GM12865 (cell line): ENCODE measurements at regions not wholly inside any gene's neighbourhood (a gene's known extent, or its start where the extent isn't known, plus 50 kb on each side); places are given as distances from the start of the nearest gene placed in this dataset.
A peak's percentile ranks its signal among the peaks of the same experiment; 100 is the strongest.
"Not testable (repeated sequence)": the region's sequence is repeated elsewhere in the genome, so short reads cannot be mapped to it uniquely, and the experiment has no call there.

ENCODE experiments used
- DNase-seq: peaks from one replicate; pipeline ENCODE4 v3.0.0; 2010; ENCODE audit warnings: low read depth
- H3K4me3 ChIP-seq: 2 replicates; pipeline ENCODE4 v1.5.1; 2011; ENCODE audit warnings: mild to moderate bottlenecking, low read depth, low read length, control low read depth
- TF ChIP-seq, protein P1 (sequence below): IDR thresholded peaks from 2 replicates; pipeline ENCODE4 v1.5.1; 2011; ENCODE audit warnings: low read length, control low read depth, low read depth, inconsistent platforms; ENCODE audit not compliant: insufficient read depth; ENCODE audit errors: missing control alignments

- no peak overlapping the region for H3K4me3 ChIP-seq
- peak; percentile 12 for DNase-seq
- TF ChIP-seq, protein P1, sequence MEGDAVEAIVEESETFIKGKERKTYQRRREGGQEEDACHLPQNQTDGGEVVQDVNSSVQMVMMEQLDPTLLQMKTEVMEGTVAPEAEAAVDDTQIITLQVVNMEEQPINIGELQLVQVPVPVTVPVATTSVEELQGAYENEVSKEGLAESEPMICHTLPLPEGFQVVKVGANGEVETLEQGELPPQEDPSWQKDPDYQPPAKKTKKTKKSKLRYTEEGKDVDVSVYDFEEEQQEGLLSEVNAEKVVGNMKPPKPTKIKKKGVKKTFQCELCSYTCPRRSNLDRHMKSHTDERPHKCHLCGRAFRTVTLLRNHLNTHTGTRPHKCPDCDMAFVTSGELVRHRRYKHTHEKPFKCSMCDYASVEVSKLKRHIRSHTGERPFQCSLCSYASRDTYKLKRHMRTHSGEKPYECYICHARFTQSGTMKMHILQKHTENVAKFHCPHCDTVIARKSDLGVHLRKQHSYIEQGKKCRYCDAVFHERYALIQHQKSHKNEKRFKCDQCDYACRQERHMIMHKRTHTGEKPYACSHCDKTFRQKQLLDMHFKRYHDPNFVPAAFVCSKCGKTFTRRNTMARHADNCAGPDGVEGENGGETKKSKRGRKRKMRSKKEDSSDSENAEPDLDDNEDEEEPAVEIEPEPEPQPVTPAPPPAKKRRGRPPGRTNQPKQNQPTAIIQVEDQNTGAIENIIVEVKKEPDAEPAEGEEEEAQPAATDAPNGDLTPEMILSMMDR: no peak
Measured at GRCh38 chr7:125316466-125316865, 386.8 kb upstream of the POT1 start.

- DNase-seq: no peak
- TF ChIP-seq, protein P1: no peak
- no peak overlapping the region for H3K4me3 ChIP-seq
Measured at GRCh38 chr7:125299003-125299765, 369.6 kb upstream of the POT1 start.

DNA sequence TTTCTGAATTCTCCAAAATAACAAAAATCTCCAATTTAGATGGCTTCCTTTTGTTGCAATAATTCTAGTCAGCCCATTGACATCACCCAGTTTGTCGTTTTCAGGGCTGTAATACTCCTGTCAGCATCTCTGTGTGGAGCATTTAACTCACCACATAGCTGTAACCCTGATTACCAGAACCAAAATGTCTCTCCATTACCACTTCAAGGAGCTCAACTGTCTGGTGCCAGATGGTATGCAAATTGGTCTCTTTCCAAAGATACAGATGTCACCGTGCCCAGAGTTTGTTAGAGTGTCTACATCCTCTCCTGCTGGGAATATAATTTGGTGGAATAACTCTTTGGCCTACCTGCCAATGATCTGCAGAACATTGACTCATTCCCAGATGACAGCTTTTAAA, 350.3 kb upstream of the POT1 start:
- no peak for DNase-seq
- no peak overlapping the region for H3K4me3 ChIP-seq
- TF ChIP-seq, protein P1: no peak

GRCh38 chr7:125278318-125278717, 348.7 kb upstream of the POT1 start:
- DNase-seq: no peak
- TF ChIP-seq, protein P1: no peak
- no peak overlapping the region for H3K4me3 ChIP-seq

DNA sequence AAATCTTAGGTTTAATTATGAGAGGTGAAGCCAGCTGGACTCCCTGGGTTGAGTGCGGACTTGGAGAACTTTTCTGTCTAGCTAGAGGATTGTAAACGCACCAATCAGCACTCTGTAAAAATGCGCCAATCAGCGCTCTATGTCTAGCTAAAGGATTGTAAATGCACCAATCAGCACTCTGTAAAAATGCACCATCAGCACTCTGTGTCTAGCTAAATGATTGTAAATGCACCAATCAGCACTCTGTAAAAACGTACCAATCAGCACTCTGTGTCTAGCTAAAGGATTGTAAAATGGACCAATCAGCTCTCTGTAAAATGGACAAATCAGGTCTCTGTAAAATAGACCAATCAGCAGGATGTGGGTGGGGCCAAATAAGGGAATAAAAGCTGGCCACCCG, 345.1 kb upstream of the POT1 start:
- not testable (repeated sequence) for H3K4me3 ChIP-seq, DNase-seq

- DNase-seq, H3K4me3 ChIP-seq: not testable (repeated sequence)
Measured at GRCh38 chr7:125264174-125264856, 334.7 kb upstream of the POT1 start.

DNA sequence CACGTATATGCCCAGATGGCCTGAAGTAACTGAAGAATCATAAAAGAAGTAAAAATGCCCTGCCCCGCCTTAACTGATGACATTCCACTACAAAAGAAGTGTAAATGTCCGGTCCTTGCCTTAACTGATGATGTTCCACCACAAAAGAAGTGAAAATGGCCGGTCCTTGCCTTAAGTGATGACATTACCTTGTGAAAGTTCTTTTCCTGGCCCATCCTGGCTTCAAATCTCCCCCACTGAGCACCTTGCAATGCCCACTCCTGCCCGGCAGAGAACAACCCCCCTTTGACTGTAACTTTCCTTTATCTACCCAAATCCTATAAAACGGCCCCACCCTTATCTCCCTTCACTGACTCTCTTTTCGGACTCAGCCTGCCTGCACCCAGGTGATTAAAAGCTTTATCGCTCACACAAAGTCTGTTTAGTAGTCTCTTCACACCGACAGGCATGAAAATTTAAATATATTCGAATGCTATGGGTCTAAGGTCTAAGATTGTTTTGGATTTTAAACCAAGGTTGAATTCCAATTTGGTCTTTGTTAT, 329.3 kb upstream of the POT1 start:
- H3K4me3 ChIP-seq, DNase-seq: not testable (repeated sequence)

DNA sequence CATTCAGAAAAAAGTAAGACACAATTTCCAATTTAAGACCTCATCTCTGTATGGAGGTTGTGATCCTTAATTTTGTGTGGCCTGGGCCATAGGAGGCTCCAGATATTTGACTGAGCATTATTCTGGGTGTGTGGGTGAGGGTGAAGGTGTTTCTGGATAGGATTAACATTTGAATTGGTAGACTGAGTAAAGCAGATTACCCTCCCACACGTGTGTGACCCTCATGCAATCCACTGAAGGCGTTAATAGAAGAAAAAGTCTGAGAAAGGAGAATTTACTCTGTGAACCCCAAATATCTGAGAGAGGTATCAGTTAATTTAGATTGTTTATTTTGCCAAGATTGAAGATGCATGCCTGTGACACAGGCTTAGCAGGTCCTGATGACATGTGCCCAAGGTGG, 328.0 kb upstream of the POT1 start:
- TF ChIP-seq, protein P1: no peak
- no peak overlapping the region for H3K4me3 ChIP-seq
- no peak for DNase-seq
